GM19467 (cell line): ENCODE measurements at regions not wholly inside any gene's neighbourhood (a gene's known extent, or its start where the extent isn't known, plus 50 kb on each side); places are given as distances from the start of the nearest gene placed in this dataset.

Experiments used
- ATAC-seq: cut with Tn5 transposase; IDR thresholded peaks from one replicate; pipeline ENCODE4 v1.9.1; 2021; ENCODE audit warnings: mild to moderate bottlenecking, moderate library complexity; ENCODE audit not compliant: unreplicated experiment

DNA sequence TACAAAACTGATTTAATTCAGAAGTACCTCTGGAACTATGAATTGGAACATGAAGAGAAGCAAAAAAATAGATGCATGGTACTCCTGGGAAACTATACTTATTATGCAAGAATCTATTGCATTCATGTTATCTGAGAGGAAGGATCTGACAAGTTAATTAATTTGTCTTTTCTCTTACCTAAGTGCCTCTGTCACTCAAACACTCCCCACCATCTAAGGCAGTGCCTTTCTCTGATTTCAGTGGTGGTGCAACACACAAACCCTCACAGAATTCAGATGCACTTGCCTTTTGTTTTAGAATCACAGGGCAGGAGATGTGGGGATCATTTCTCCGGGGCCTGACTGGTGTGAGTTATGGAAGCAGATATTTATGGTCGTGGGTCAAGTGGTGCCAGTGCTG is 52.5 kb upstream of the C9orf72 start:
- no peak for ATAC-seq

DNA sequence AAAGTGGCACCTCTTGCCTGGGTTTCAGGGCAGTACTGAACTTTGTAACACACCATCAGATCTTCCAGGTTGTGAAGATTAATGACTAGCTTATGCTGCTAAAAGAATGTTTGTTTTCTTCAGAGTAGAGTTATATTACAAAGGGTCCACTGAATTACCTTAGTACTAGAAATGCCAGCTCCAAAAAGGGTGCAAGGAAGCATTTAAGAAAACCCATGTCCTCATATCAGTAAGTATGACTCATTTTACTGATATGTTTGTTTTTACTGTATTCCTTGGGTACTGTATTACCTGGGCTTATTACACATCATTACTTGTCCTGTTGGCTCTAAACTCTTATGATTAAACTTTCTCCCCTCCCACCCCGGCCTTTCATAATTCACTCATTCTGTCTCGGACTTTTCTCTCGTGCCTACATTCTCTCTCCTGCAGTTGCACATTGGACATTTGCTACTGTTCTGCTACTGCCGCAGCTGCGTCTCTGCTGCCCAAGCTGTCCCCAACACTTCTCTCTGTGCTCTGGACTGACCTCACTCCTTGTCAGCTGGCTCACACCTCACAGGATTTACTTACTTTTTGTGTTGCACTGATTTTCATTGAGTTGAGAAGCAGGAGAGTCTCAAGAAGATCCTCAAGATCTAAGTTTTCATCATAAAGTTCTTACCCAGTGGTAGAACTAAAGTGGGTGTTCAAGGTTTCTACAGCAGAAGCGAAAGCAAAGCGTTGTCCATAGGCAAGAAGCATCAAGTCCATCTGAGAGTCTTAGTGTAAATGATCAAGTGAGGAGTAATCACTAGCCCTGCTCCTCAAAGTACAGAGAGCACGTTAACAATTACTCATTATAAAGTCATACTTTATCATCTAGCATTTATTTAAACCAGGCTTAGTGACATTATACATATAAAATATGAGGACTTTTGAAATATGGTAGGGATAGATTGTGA is 53.2 kb upstream of the C9orf72 start:
- no peak for ATAC-seq

DNA sequence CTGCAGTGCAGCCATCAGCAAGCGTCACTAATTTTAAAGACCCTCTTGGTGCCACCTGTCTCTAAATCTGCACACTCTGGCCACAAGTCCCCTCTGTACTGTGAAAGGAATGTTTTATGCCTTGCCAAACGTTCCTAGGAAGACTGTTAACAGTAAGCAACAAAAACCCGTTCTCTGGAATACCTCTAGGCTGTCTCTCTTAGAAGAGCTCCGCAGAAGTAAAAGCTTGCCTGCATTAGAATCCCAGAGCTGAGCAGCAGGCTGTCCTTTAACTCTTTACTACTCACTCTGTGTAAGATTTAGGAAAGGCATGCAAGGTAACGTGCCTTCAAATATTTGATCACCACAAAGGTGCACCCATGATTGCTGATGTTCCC is 53.9 kb upstream of the C9orf72 start:
- ATAC-seq: no peak

DNA sequence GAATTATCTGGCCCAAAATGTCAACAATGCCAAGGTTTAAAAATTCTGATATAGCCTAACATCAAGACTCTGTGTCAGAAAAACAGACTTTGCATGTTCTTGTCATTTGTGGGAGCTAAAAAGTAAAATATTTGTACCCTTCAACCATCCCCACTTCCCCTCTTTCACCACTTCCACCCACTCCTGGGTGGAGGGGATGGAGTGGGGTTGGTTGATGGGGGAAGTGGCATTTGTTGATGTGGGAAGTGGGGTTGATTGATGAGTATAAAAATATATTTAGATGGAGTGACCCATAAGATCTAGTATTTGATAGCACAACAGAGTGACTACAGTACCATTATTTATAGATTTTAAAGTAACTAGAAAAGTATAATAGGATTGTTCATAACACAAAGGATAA is 55.0 kb upstream of the C9orf72 start:
- no peak for ATAC-seq

- no peak for ATAC-seq
Measured at GRCh38 chr9:27629425-27629824, 56.1 kb upstream of the C9orf72 start.

GRCh38 chr9:27632254-27632653 is 59.0 kb upstream of the C9orf72 start:
- ATAC-seq: no peak

- ATAC-seq: no peak
Measured at GRCh38 chr9:27633764-27634163, 60.5 kb upstream of the C9orf72 start.

DNA sequence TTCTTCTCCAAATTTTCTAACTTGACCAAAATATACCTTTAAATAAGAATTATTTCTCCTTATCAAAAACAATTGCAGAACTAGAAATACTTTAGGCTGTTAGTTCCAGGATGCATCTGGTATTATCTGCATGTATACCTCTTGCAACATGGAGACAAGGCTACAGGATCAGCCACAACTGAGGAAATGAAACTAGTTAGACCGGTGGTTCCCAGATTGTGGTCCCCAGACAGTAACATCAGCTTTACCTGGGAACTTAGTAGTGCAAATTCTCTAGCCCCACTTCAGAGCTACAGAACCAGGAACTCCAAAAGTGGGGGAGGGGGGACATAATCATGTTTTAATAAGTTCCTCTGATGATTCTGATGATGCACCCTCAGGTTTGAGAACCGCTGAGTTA is 61.6 kb upstream of the C9orf72 start:
- ATAC-seq: no peak

- no peak for ATAC-seq
Measured at GRCh38 chr9:27638716-27639115, 65.4 kb upstream of the C9orf72 start.

DNA sequence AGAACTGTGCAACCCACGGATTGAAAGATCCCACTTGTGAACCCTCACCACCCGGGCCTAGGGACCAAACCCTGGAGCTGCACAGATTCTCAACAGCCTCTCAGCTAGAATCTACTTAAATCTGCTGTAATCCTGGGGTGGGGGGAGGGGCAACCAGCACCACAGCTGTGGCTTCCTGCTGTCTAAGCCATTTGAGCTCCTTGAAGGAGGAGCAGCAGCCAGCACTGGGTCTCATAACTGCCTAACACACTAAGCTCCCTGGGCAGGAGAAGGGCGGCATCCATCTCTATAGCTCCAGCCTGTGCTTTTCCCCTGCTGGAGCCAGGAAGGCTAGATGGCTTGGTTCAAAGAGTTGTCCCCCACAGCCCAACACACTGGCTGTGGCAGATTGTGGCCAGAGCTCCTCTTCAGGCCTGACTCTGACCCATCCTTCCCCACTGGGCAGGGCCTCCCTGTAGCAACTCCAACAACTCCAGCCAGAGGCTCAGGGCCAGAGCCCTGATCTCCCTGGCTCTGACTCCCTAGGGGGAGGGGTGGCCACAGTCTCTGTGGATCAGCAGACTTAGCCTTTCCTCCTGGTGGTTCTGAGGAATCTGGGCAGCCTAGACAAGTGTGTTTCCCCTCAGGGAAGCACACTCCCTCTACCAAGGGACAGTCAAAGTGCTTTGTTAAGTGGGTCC is 72.0 kb upstream of the C9orf72 start:
- ATAC-seq: no peak

GRCh38 chr9:27653246-27653645 is 80.0 kb upstream of the C9orf72 start:
- no peak for ATAC-seq

DNA sequence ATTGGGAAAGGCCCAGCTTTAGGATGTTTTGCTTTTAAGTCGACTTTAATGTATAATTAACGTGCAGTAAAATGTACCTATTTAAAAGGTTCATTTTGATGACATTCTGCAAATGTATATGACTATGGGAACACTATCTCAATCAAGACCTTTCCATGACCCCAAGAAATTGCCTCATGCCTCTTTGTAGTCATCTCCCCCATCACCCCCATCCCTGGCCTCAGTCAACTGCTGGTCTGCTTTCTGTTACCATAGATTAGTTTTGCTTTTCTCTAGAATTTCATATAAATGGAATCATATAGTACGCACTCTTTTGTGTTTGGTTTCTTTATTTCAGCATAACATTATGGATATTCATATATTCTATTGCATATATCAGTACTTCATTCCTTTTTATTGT is 80.7 kb upstream of the C9orf72 start:
- ATAC-seq: no peak

DNA sequence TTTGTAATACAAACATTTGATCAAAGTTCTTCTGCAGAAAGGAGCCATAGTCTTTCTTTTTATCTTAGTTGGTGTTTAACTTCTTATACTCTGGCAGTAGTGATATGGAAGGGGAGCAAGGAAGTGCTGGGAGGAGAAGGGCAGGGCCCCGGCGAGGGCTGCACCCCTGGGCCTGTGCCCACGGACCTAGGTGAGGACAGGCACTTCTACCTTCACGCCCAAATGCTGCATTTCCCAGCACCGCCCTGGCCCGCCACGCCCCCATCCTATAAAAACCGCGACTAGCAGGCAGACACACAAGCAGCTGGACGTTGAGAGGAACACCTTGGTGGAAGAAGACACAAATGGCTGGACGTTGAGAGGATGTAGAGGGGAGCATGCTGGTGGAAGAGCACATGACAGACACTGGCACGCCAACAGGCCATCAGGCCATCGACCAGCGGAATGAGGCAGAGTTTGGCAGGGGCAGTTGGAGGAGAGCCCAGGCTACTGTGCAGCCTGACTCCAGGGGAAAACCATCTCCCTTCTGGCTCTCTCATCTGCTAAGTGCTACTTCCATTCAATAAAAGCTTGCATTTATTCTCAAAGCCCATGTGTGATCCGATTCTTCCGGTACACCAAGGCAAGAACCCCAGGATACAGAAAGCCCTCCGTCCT is 81.5 kb upstream of the C9orf72 start:
- no peak for ATAC-seq

- no peak for ATAC-seq
Measured at GRCh38 chr9:27655441-27655840, 82.2 kb upstream of the C9orf72 start.

GRCh38 chr9:27659001-27659400 is 85.7 kb upstream of the C9orf72 start:
- no peak for ATAC-seq

- ATAC-seq: no peak
Measured at GRCh38 chr9:27659571-27659970, 86.3 kb upstream of the C9orf72 start.

- ATAC-seq: no peak
Measured at GRCh38 chr9:27660148-27660547, 86.9 kb upstream of the C9orf72 start.

- no peak for ATAC-seq
Measured at GRCh38 chr9:27663526-27663925, 90.2 kb upstream of the C9orf72 start.

DNA sequence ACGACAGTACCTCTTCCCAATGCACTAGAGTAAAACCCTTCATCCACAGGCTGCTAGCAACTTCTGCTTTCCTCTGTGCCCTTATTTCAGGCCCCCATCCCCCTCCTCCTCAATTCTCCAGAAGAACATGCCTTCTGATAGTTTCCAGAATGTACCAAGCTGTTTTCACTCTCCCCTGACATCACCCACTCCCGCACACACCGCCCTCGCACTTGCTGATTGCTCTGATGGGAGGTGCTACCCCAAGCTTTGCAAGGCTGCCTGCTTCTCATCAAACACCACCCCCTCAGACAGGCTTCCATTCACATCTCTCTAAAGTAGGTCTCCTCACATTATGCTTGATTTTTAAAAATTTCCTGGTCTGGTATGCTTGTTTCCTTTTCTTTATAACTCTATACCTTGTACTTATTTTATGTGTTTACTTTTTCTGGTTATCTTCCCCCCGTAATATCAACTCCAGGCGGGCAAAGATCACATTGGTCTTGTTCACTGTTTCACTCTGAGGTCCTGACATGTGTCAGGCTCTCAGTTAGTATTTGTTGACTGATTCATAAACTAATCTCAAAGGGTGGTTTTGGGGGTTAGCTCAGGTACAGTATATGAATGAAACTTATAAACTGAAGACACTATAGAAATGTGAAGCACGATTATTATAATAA is 91.0 kb upstream of the C9orf72 start:
- no peak for ATAC-seq

DNA sequence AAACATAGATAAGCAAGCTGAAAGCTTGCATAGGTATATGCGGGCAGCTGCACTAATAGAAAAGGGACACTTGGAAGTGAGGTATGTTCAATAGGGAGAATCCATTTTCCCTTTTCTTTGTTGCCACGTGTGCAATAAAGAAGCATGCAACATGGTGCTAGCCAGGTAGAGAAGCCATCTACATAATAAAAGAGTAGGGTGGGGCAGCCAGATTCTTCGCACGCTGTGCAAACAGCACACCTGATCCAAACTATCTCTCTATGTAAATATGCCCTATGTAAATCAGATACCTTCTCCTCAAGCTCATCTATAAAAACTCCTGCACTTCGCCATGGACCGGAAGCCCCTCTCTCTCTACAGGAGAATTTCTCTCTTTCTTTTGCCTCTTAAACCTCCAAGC is 91.9 kb upstream of the C9orf72 start:
- ATAC-seq: no peak

- ATAC-seq: no peak
Measured at GRCh38 chr9:27668280-27668679, 95.0 kb upstream of the C9orf72 start.
